Fibroblast of villous mesenchyme (primary cell): ENCODE measurements at regions not wholly inside any gene's neighbourhood (a gene's known extent, or its start where the extent isn't known, plus 50 kb on each side); places are given as distances from the start of the nearest gene placed in this dataset.

Experiments used
- DNase-seq: peaks from one replicate; pipeline ENCODE4 v3.0.0-alpha.2; 2010; ENCODE audit warnings: low read depth
- H3K4me3 ChIP-seq: 2 replicates; pipeline ENCODE4 v1.5.1; 2011; ENCODE audit warnings: low read depth, mild to moderate bottlenecking, low read length
- CTCF ChIP-seq: IDR thresholded peaks from 2 replicates; pipeline ENCODE4 v1.5.1; 2012; ENCODE audit warnings: low read depth, mild to moderate bottlenecking, low read length; ENCODE audit not compliant: insufficient read depth

DNA sequence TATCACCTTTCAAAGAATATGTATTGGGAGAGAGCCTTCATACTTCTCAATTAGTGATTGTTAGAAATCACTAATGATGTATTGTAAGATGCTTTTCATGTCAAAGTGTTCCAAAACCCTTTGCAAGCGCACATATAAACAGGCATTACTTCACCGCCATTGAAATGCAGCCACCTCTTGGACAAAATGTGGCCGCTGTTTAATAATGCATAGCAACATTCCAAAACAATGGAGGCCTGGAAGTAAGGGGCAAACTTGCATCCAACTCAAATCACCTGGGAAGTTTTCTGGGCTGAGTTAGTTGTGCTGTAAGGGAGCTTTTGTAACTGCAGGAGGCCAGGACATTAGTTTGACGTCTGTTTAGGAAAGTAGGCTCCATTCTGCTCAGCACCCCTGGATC lies 438.1 kb downstream of the FGF9 start:
- no peak for DNase-seq
- no peak for TF ChIP-seq CTCF
- no peak overlapping the region for H3K4me3 ChIP-seq

DNA sequence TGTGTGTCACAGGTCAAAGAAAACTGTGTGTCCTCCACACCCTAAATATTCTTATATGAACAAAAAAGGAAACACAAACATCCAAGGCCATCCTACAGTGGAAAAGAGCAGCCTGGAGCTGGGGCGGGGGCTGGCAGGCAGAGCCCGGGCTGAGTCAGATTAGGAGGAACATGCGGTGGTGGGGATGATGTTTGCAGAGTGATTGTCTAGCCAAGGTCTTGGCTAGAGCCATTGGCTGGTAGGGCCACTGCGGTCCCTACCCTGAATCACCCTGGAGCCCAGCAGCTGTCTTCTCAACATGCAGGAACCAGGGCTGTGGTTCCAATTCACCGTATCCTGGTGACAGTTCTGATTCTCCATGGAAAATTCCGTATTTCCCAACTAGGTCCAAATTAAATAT lies 439.5 kb downstream of the FGF9 start:
- DNase-seq: no peak
- H3K4me3 ChIP-seq: no peak overlapping the region

GRCh38 chr13:22111152-22111783 lies 440.4 kb downstream of the FGF9 start:
- no peak for DNase-seq
- no peak overlapping the region for H3K4me3 ChIP-seq
- no peak for TF ChIP-seq CTCF

More for the DNA sequence above, 439.5 kb downstream of the FGF9 start:
- TF ChIP-seq CTCF: no peak

DNA sequence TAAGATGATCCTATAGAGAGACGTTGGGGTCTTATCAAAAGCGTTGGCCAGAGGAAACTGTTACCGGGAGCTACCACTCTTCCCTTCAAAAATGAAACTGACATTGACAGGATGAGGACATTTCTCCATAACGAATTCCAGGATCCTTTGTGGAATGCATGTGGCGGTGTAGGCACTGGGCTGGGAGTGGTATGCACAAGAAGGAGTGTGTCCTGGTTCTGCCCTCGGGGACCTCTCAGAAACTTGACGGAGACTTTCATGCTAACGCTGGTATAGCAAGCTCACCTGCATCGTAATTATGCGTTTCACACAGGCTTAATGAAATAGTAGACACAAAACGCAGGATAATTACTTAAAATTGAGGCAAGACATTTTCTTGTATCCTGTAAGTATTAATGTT lies 441.1 kb downstream of the FGF9 start:
- no peak for DNase-seq
- H3K4me3 ChIP-seq: no peak overlapping the region
- TF ChIP-seq CTCF: no peak

DNA sequence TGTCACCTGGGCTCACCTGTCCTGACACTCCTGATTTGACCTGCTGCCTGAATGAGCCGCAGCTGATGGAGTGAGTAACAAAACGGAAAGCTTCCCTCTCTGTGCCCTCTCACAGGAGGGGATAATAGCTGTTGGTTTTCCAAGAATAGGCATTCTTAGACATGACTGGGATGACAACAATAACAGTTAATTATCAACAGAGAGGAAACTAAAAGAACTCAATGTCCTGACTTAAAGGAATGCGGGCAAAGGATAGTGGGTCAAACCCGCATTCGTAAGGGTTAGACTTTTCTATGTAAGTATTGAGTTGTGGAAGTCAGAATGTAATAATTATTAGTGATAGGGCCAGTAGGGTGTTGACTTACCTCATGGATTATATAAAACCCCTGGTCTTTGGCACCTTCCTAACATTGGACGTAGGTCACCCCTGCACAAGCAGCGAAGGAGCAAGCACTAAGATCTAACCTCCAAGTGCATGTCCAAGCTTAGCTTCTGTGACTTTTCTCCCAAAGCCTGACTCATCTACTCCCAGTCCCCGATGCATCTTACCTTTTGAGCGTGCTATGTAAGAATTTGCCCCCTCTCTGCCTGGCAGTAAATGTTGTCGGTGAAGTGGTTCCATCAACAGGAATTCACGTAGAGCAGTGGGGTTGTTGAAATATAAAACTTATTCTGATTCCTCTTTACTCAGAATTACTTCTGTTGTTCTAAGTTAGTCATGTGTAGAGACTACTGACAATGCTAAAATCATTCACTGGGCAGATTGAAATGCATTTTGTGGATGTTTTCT lies 442.3 kb downstream of the FGF9 start:
- no peak overlapping the region for H3K4me3 ChIP-seq
- no peak for TF ChIP-seq CTCF
- DNase-seq: no peak

GRCh38 chr13:22114630-22115311 lies 443.9 kb downstream of the FGF9 start:
- peak; percentile 27 for DNase-seq
- H3K4me3 ChIP-seq: no peak overlapping the region
- TF ChIP-seq CTCF: no peak
